ENCODE measurements at regions not wholly inside any gene's neighbourhood (a gene's known extent, or its start where the extent isn't known, plus 50 kb on each side); places are given as distances from the start of the nearest gene placed in this dataset.

GRCh38 chr4:104772849-104773248, 278.2 kb upstream of the CXXC4 start:
- no peak for TF ChIP-seq CTCF (IDR thresholded peaks at IDR 0.05)
- TF ChIP-seq POLR2A (IDR thresholded peaks at IDR 0.05), result no peak

Data from adrenal gland (tissue), 5 donors.